ENCODE measurements at regions not wholly inside any gene's neighbourhood (a gene's known extent, or its start where the extent isn't known, plus 50 kb on each side); places are given as distances from the start of the nearest gene placed in this dataset.

GRCh38 chr18:34595690-34596089 lies 114.4 kb upstream of the DTNA start:
- DNase-seq (ENCODE audit: low spot score): peak; percentile 22

DNA sequence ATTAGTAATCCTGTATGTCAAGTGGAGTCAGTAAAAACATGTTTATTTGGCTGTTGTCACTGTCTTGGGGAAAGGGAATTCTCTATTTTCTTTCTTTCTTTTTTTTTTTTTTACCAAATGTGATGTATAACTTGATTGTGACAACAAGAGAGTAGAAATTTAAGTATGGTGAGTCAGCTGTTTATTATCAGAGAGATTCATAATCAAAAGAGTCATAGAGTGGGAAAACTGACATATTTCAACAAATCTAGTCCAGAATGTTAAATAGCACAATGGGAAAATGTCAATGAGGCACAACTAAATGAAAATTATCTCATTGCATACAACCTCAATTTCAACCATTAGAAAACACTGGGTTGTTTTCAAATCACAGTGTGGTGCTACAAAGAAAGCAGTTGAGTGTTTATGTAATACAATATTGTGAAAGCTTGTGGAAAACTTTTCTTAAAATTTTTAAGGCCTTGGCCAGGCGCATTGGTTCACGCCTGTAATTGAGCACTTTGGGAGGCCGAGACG lies 111.9 kb upstream of the DTNA start:
- no peak for DNase-seq (ENCODE audit: low spot score)

DNA sequence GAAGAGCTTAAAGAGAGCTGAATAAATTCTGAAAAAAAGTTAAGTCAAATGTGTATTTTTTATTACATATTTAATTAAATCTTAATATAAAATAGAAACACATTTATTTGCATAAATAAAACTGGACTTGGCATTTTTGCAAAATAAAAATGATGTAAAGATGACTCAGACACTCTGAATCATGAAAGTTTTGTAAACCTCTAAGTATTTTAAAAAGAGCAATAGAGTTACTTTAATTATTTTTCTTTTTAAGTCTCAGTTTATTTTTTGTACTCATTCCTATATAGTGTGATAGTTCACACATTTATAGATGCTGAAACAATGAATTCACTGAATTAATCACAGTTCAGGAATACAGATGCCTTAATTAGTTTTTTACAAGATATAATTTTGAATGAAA lies 109.9 kb upstream of the DTNA start:
- DNase-seq (ENCODE audit: low spot score): no peak

- DNase-seq (ENCODE audit: low spot score): no peak
Measured at GRCh38 chr18:34600874-34601656, 109.0 kb upstream of the DTNA start.

GRCh38 chr18:34604591-34604990 lies 105.5 kb upstream of the DTNA start:
- no peak for DNase-seq (ENCODE audit: low spot score)

DNA sequence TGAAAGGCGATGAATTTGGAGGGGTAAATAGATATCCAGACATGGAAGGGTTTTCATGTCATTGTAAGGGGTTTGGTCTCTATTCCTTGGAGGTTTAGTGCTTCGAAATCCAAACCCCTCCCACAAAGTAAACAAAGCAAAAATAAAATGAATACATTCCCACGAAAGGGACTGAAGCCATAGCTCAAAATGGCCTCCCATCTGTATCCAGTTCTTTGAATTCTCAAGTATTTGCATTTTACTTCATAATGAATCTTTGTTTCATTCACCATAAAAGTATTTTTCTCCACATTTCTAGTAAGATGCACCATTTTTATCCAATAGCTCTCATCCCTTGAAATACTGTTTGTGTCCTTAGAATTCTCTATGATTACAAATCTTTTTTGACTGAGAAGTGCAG lies 103.2 kb upstream of the DTNA start:
- DNase-seq (ENCODE audit: low spot score): no peak

GRCh38 chr18:34608064-34608463 lies 102.0 kb upstream of the DTNA start:
- DNase-seq (ENCODE audit: low spot score): no peak

DNA sequence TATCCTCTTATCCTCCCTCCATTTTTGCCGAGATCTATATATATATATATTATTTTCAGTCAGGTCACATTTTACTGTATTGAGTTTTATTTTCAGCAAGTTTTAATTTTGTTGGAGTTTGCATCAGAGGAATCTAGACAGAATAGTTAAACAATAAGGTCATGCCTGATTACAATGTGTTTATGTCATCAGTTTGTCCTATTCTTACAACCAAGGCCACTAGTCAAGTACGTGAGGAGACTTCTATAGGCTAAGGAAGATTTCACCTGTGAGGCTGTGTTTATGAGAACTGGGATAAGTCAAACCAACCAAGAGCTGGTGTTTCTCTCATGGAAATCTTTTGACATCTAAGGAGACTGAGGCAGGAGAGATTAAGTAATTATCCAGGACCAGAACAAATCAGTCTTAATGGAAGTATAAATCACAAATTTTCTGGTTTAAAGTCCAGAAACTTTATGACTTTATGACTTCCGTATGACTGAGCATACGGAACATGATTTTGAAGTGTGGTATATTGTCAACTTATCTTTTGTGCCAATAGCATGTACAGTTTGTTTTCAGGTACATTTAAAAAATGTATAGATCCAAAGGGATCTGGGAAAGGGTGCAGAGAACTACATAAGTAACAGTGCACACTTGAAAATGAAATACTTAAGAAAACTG lies 100.0 kb upstream of the DTNA start:
- no peak for DNase-seq (ENCODE audit: low spot score)

DNA sequence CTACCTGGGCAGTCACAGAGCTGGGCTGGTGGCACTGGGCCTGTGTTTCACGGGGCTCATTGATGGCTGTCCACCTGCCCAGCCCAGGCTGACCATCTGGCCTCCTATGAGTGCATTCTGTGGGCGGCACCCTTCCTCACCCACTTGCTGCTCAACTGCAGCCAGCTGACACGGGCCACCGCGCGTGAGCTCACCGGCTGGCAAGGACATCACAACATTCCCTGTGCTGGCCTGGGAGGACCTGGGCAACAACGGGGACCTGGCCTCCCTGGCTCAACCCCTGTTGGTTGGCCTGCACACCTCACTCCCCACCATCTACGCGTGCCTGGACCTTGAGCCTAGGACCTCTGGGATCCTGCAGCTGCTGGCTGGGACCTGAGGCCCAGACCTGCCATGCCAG lies 98.2 kb upstream of the DTNA start:
- no peak for DNase-seq (ENCODE audit: low spot score)

GRCh38 chr18:34620258-34620861 lies 89.7 kb upstream of the DTNA start:
- no peak for DNase-seq (ENCODE audit: low spot score)

DNA sequence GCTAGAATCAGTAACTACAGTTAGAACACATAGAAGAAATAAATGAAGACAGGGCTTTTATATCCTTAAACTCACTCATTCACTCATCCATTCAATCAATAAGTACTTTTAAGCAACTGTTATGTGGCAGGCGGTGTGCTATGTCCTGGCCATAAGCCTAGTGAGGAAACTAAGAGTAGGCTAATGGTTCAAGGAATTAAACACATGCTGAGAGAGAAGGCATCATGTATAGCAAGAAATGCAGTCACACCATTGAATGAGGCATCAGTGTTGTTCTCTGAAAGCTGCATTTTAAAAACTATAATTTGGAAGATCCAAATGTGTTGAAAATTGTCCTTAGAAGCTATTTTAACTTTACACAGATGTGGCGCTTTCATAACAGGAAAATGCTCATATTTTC lies 86.5 kb upstream of the DTNA start:
- DNase-seq (ENCODE audit: low spot score): no peak

DNA sequence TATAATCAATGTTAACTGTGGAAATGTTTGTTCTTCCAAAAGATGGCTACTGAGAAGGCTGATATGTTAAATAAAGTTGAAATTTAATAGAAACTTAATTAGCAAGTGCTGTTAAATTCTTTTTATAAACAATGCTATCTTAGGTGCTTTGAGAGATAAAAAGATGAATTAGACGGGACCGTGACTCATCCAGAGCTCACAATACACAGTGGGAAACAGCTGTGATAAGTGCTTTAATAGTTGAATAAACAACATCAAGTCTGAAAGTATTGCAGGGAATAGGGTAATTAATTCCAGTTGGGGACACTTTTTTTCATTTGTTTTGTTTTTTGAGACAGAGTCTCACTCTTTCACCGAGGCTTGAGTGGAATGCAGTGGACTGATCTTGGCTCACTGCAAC lies 85.5 kb upstream of the DTNA start:
- no peak for DNase-seq (ENCODE audit: low spot score)

DNA sequence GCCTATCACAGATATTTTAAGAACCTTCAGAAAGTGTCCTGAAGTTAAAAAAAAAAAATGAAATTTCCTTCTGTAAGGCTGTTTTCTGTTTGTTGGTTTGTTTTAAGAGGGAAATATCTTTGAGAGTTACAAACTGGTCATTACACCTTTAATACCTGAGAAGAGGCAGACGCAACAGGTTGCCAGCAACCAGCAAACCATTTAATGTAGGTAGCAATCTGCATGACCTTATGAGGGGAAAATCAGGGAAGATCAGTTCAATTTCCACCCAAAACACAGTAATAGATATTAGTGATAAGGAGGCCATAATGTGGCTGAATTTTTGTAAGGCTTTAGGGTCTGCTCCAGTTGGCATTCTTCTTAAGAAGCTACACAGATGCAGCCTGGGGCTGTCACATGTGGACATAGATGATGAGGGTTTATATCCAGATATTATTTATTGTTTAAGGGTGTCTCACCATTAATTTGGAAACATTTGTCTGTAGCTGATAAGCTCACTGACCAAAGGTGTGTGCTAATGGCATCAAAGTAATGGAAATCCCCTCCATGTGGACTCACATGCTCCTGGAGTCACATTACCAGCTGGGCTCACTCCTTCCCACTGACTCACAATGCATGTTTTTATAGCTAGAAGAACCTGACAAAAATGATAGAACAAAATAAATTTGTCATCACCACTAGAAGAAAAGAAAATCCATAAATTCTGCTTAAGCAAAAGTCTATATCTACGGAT lies 83.5 kb upstream of the DTNA start:
- no peak for DNase-seq (ENCODE audit: low spot score)

DNA sequence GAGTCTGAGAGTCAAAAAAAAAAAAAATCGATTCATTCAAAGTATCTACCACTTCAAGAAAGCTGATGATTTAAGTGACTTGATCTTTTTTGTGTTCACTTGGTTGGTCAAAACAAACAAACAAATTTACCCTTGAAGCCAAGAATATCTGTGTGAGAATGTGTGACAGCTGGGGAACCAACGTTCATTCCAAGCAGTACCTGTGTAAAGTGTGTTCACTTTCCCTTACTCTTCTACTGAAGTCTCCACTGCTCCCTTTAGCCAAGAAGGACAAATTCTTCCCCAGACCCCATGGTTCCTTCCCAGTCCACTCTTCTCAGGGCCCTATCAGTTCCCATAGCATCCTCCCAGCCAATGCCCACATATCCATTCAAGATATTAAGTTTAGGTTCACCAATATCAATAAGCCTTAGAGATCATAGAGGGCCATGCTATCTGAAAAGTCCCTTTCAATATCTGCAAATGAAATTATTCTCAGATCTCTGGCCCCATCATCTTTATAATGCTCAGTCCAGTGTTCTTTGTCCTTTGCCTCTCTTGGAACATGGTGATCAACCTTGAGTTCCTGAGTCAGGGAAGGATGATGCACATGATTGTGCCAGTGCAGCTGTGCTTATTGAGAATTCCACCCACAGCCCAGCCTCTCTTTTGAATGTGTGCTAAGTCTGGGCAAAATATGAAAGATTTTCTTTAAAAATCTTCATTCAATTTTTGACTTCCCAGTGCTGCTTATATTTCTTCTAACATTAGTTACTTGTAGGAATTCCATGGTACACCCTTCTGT lies 82.8 kb upstream of the DTNA start:
- no peak for DNase-seq (ENCODE audit: low spot score)

DNA sequence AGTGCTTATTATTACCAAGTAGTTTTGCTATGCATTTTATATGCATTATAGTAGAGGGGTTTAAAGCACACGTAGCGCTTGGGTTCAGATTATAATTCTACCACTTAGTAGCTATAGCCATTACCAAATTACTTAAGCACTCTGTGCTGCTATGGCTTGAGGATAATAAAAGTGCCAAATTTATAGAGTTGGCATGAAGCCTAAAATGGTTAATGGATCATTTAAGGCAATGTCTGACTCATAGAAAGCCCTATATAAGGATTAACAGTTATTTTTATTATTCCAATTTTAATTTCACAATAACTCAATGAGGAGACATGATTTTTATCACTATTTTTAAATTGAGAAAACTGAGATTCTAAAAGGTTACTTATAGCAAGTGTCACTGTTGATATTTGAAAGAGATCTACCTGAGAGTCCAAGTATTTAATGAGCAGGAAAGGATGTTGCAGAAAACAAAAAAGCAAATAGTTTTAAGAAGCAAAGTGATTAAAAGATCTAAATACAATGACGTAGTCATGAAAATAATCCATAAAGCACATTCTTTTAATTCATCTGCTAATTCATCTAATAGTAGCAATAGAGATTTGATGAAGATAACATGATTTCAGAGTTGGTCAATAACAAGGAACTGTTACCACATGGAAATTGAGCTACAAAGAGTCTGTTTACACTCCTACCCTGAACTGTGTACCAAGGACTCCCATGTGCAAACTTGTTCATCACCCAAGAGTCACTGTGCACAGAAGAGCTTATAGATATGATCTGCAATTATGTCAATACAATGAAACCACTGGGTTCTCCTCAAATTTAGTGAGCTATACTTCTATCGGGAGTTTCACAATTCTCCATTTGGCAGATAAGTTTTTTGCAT lies 78.8 kb upstream of the DTNA start:
- no peak for DNase-seq (ENCODE audit: low spot score)

- DNase-seq (ENCODE audit: low spot score): no peak
Measured at GRCh38 chr18:34632321-34632720, 77.8 kb upstream of the DTNA start.

- DNase-seq (ENCODE audit: low spot score): no peak
Measured at GRCh38 chr18:34633368-34633767, 76.7 kb upstream of the DTNA start.

DNA sequence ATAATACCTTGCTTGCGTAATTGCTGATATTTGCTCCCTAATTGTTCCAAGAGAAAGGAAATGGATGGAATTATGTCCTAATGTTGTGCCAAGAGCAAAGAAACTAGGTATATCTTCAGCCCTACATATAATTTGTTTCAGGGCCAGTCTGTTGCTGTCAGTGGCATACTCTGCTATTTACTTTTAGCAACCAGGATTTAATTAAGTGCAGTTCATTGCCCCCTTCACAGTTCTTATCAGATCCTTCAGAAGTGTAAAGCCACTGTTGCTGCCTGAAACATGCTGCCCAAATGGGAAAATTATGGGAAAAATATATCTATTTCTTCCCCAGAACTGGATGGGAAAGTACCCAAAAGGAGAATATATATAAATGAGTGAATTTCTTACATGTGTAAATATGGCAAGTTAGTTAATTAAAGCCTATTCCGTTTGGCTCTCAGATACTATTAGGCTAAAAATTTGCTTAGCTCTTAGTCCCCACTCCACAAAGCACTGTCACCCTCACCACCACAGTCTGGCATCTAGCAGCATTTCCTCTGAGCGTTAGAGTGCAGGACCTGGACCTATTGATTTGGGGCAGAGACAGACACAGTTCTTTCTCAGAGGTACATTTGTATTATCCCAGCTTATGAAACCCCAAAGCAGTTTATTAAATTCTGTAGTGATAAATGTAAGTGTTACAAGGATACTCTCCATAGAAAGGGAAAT lies 72.8 kb upstream of the DTNA start:
- no peak for DNase-seq (ENCODE audit: low spot score)

- no peak for DNase-seq (ENCODE audit: low spot score)
Measured at GRCh38 chr18:34639687-34640086, 70.4 kb upstream of the DTNA start.

GRCh38 chr18:34640276-34640675 lies 69.8 kb upstream of the DTNA start:
- DNase-seq (ENCODE audit: low spot score): no peak
